Stimulated activated CD8-positive, alpha-beta memory T cell treated with anti-CD3 and anti-CD28 coated beads, Interleukin-4, amount 100 ng/mL, for 1 hour (primary cell): ENCODE measurements at regions not wholly inside any gene's neighbourhood (a gene's known extent, or its start where the extent isn't known, plus 50 kb on each side); places are given as distances from the start of the nearest gene placed in this dataset.
"Not testable (repeated sequence)": the region's sequence is repeated elsewhere in the genome, so short reads cannot be mapped to it uniquely, and the experiment has no call there.

ENCODE experiments used
- DNase-seq, 2 donors: peaks; one replicate each; pipeline ENCODE4 v3.0.0-alpha.2; 2020; ENCODE audit warnings: low read depth in 2 of 2, low spot score in 1 of 2

- no peak for DNase-seq
Observed at GRCh38 chr4:18695733-18696527, 674.4 kb upstream of the LCORL start.

GRCh38 chr4:18691431-18692200 is 670.1 kb upstream of the LCORL start:
- DNase-seq = no peak

GRCh38 chr4:18690291-18690955 is 668.9 kb upstream of the LCORL start:
- DNase-seq = no peak

GRCh38 chr4:18689308-18690115 is 668.0 kb upstream of the LCORL start:
- DNase-seq = no peak

- DNase-seq = not testable (repeated sequence)
Observed at GRCh38 chr4:18688351-18688750, 666.8 kb upstream of the LCORL start.

- DNase-seq = no peak
Observed at GRCh38 chr4:18686338-18687037, 664.9 kb upstream of the LCORL start.

- no peak for DNase-seq
Observed at GRCh38 chr4:18684932-18685331, 663.4 kb upstream of the LCORL start.

GRCh38 chr4:18676526-18676915 is 655.0 kb upstream of the LCORL start:
- DNase-seq = no peak

GRCh38 chr4:18675586-18676525 is 654.3 kb upstream of the LCORL start:
- no peak for DNase-seq

- DNase-seq = no peak
Observed at GRCh38 chr4:18670034-18670433, 648.5 kb upstream of the LCORL start.

- DNase-seq = no peak
Observed at GRCh38 chr4:18669390-18669789, 647.8 kb upstream of the LCORL start.

GRCh38 chr4:18666322-18666721 is 644.8 kb upstream of the LCORL start:
- DNase-seq = no peak

GRCh38 chr4:18664171-18664570 is 642.6 kb upstream of the LCORL start:
- no peak for DNase-seq

- DNase-seq = no peak
Observed at GRCh38 chr4:18645351-18645750, 623.8 kb upstream of the LCORL start.

GRCh38 chr4:18641334-18641733 is 619.8 kb upstream of the LCORL start:
- no peak for DNase-seq

- no peak for DNase-seq
Observed at GRCh38 chr4:18638031-18638430, 616.5 kb upstream of the LCORL start.

GRCh38 chr4:18636001-18636585 is 614.5 kb upstream of the LCORL start:
- DNase-seq = no peak

GRCh38 chr4:18635531-18635930 is 614.0 kb upstream of the LCORL start:
- DNase-seq = no peak

GRCh38 chr4:18631586-18631985 is 610.0 kb upstream of the LCORL start:
- DNase-seq = no peak
